HCT116 (cell line): ENCODE measurements at regions not wholly inside any gene's neighbourhood (a gene's known extent, or its start where the extent isn't known, plus 50 kb on each side); places are given as distances from the start of the nearest gene placed in this dataset.

Experiments
- ATAC-seq: fragments of 200-7000 bp; cut with Tn5 transposase; 2 replicates; pipeline ENCODE4 v1.9.1; 2020; ENCODE audit warnings: mild to moderate bottlenecking, moderate library complexity
- BruUV-seq: library from RNA; stranded (reverse); fragments of 400-500 nt; replicated peaks from 2 replicates; lab custom pipeline; 2021; lab: Mats Ljungman, UMichigan
- CTCF ChIA-PET: fragments of 300-600 bp; sonication (Branson Sonifier 250); formaldehyde crosslinking; loops from one replicate; lab custom pipeline; 2021; ENCODE audit warnings: antibody characterized with exemption; lab: Charles Lee
- POLR2A ChIA-PET: fragments of 300-600, 350-600 bp; sonication (Branson Sonifier 250); formaldehyde crosslinking; loops from one replicate; lab custom pipeline; 2021; ENCODE audit warnings: antibody characterized with exemption; lab: Charles Lee
- RAD21 ChIA-PET, 2 experiments: fragments of 300-600 bp; sonication (Branson Sonifier 250); formaldehyde crosslinking; loops; one replicate each; lab custom pipeline; 2023; ENCODE audit warnings: low total read pairs in 2 of 2; ENCODE audit not compliant: uncharacterized antibody in 2 of 2, unreplicated experiment in 2 of 2, low non-redundant PET in 1 of 2; lab: Charles Lee
- DNase-seq: peaks from one replicate; pipeline ENCODE4 v3.0.0-alpha.2; 2010; ENCODE audit warnings: low read depth, low spot score
- H2AFZ ChIP-seq: fragments of 200-600 bp; shearing (Covaris generic), sonication (generic); 2 replicates; pipeline ENCODE4 v1.6.1; 2017; ENCODE audit warnings: low read depth, mixed run types, mixed read lengths, antibody characterized with exemption, low read length; ENCODE audit not compliant: poor library complexity, severe bottlenecking
- H3K27ac ChIP-seq: 2 replicates; pipeline ENCODE4 v1.5.1; 2012; ENCODE audit warnings: low read depth, low read length
- H3K27me3 ChIP-seq: fragments of 200-600 bp; sonication (generic); 2 replicates; pipeline ENCODE4 v1.6.1; 2016; ENCODE audit warnings: mixed run types, low read length, mixed read lengths; ENCODE audit not compliant: insufficient read depth
- H3K36me3 ChIP-seq, 2 experiments: fragments of 200-500 bp in 1 of 2; fragments of 200-600 bp in 1 of 2; sonication (Bioruptor generic) in 1 of 2; sonication (generic) in 1 of 2; 2 replicates each; pipeline versions ENCODE4 v1.5.1 to v1.6.1; 2014 to 2016; ENCODE audit warnings: low read length in 2 of 2, inconsistent platforms in 1 of 2, mixed read lengths in 1 of 2, mixed run types in 1 of 2; ENCODE audit not compliant: insufficient read depth in 2 of 2, control insufficient read depth in 1 of 2
- H3K4me1 ChIP-seq, 2 experiments: fragments of 200-600 bp in 1 of 2; sonication (generic) in 1 of 2; 2 replicates each; pipeline versions ENCODE4 v1.5.1 to v1.6.1; 2012 to 2017; ENCODE audit warnings: low read length in 2 of 2, inconsistent platforms in 1 of 2, mild to moderate bottlenecking in 1 of 2, mixed read lengths in 1 of 2, mixed run types in 1 of 2, moderate library complexity in 1 of 2; ENCODE audit not compliant: insufficient read depth in 2 of 2, control insufficient read depth in 1 of 2
- H3K4me2 ChIP-seq: fragments of 200-600 bp; sonication (generic); 2 replicates; pipeline ENCODE4 v1.6.1; 2017; ENCODE audit warnings: mixed run types, low read length, mixed read lengths
- H3K4me3 ChIP-seq, 2 experiments: fragments of 200-600 bp in 1 of 2; sonication (generic) in 1 of 2; replicated peaks in 1 of 2; 2 replicates each; pipeline ENCODE4 v1.5.1; 2011 to 2016; ENCODE audit warnings: low read length in 2 of 2, control low read depth in 1 of 2, low read depth in 1 of 2, mild to moderate bottlenecking in 1 of 2, mixed read lengths in 1 of 2, mixed run types in 1 of 2
- H3K79me2 ChIP-seq: fragments of 200-600 bp; sonication (generic); 2 replicates; pipeline ENCODE4 v1.6.1; 2017; ENCODE audit warnings: mild to moderate bottlenecking, mixed run types, low read length, moderate library complexity, mixed read lengths; ENCODE audit not compliant: insufficient read depth
- H3K9ac ChIP-seq: fragments of 200-600 bp; sonication (generic); 2 replicates; pipeline ENCODE4 v1.6.1; 2016; ENCODE audit warnings: low read length, mixed read lengths
- H3K9me2 ChIP-seq: fragments of 200-600 bp; sonication (generic), shearing (Covaris generic); 2 replicates; pipeline ENCODE4 v1.6.1; 2017; ENCODE audit warnings: mixed run types, mild to moderate bottlenecking, moderate library complexity; ENCODE audit not compliant: insufficient read depth
- H3K9me3 ChIP-seq, 2 experiments: fragments of 200-500 bp in 1 of 2; fragments of 200-600 bp in 1 of 2; sonication (Bioruptor generic) in 1 of 2; sonication (generic) in 1 of 2; 2 replicates each; pipeline ENCODE4 v1.6.1; 2014 to 2017; ENCODE audit warnings: low read length in 2 of 2, mixed read lengths in 2 of 2, inconsistent platforms in 1 of 2, low read depth in 1 of 2, mild to moderate bottlenecking in 1 of 2, mixed run types in 1 of 2, moderate library complexity in 1 of 2; ENCODE audit not compliant: control insufficient read depth in 1 of 2, insufficient read depth in 1 of 2
- H4K20me1 ChIP-seq: fragments of 200-600 bp; sonication (generic), shearing (Covaris generic); 2 replicates; pipeline ENCODE4 v1.6.1; 2017; ENCODE audit warnings: mixed run types, mild to moderate bottlenecking, moderate library complexity; ENCODE audit not compliant: insufficient read depth
- CBX3 ChIP-seq: IDR thresholded peaks from 2 replicates; pipeline ENCODE4 v1.6.1; 2012; ENCODE audit warnings: low read depth
- CEBPB ChIP-seq: IDR thresholded peaks from 2 replicates; pipeline ENCODE4 v1.6.1; 2012; ENCODE audit warnings: low read depth
- CTCF ChIP-seq, 3 experiments: fragments of 200-600 bp in 1 of 3; sonication (generic) in 1 of 3; IDR thresholded peaks in 2 of 3; conservative IDR thresholded peaks in 1 of 3; 2 replicates each; pipeline ENCODE4 v1.5.1; 2012 to 2017; ENCODE audit warnings: low read depth in 2 of 3, low read length in 2 of 3, antibody characterized with exemption in 1 of 3, borderline replicate concordance in 1 of 3, control low read depth in 1 of 3, mild to moderate bottlenecking in 1 of 3, mixed read lengths in 1 of 3, mixed run types in 1 of 3, moderate library complexity in 1 of 3; ENCODE audit not compliant: insufficient read depth in 1 of 3
- EGR1 ChIP-seq: IDR thresholded peaks from 2 replicates; pipeline ENCODE4 v1.6.1; 2012; ENCODE audit warnings: low read depth
- ELF1 ChIP-seq: IDR thresholded peaks from 2 replicates; pipeline ENCODE4 v1.6.1; 2012; ENCODE audit warnings: low read depth, borderline replicate concordance
- EZH2 ChIP-seq: fragments of 200-600 bp; sonication (generic); IDR thresholded peaks from 2 replicates; pipeline ENCODE4 v1.6.1; 2017; ENCODE audit warnings: antibody characterized with exemption, mixed run types
- EZH2phosphoT487 ChIP-seq: fragments of 200-600 bp; IDR thresholded peaks from 2 replicates; pipeline ENCODE4 v1.6.1; 2018; ENCODE audit warnings: antibody characterized with exemption, borderline replicate concordance
- FOSL1 ChIP-seq: IDR thresholded peaks from 2 replicates; pipeline ENCODE4 v1.6.1; 2012; ENCODE audit warnings: low read depth
- MAX ChIP-seq: IDR thresholded peaks from 2 replicates; pipeline ENCODE4 v1.6.1; 2012
- POLR2A ChIP-seq: IDR thresholded peaks from 2 replicates; pipeline ENCODE4 v1.7.0; 2011; ENCODE audit warnings: borderline replicate concordance; ENCODE audit not compliant: insufficient read depth, insufficient read length; ENCODE audit errors: extremely low read depth
- REST ChIP-seq: IDR thresholded peaks from 2 replicates; pipeline ENCODE4 v1.6.1; 2012; ENCODE audit warnings: low read depth
- SIN3A ChIP-seq: IDR thresholded peaks from 2 replicates; pipeline ENCODE4 v1.6.1; 2012; ENCODE audit warnings: low read depth
- SP1 ChIP-seq: IDR thresholded peaks from 2 replicates; pipeline ENCODE4 v1.6.1; 2012; ENCODE audit warnings: low read depth
- SRF ChIP-seq: IDR thresholded peaks from 2 replicates; pipeline ENCODE4 v1.6.1; 2012; ENCODE audit warnings: low read depth
- YY1 ChIP-seq: IDR thresholded peaks from 2 replicates; pipeline ENCODE4 v1.6.1; 2011; ENCODE audit warnings: low read length, low read depth, moderate library complexity, mild to moderate bottlenecking; ENCODE audit not compliant: insufficient replicate concordance; ENCODE audit errors: extremely low read depth
- ZFX ChIP-seq: fragments of 450-650 bp; IDR thresholded peaks from 2 replicates; pipeline ENCODE4 v1.6.1; 2017
- ZNF274 ChIP-seq: fragments of 200-500 bp; sonication (Bioruptor generic); IDR thresholded peaks from 2 replicates; pipeline ENCODE4 v1.6.1; 2014; ENCODE audit warnings: mild to moderate bottlenecking, low read depth, low read length, inconsistent platforms
- intact Hi-C: fragments of 100-400 bp; cut with micrococcal nuclease; formaldehyde crosslinking; loops from 2 replicates; pipeline ENCODE4 v1.10.0; 2022

- H3K36me3 ChIP-seq: no peaks in the 10 kb centered on the region
- no peaks in the 10 kb centered on the region for H3K79me2 ChIP-seq
- H2AFZ ChIP-seq: no peak overlapping the region
- TF ChIP-seq EGR1: no peak
- TF ChIP-seq FOSL1: no peak
- no peak for TF ChIP-seq ZNF274
- TF ChIP-seq SP1: no peak
- no peak for TF ChIP-seq EZH2phosphoT487
- TF ChIP-seq, all 23 proteins: peak for 0
- no TSS peak for BruUV-seq
- H3K4me1 ChIP-seq: no peaks in the 10 kb centered on the region
- ChIA-PET CTCF (no interaction called here), RAD21 (no interaction called here), POLR2A (no interaction called here)
- no peak overlapping the region for H3K27ac ChIP-seq
- no peaks in the 10 kb centered on the region for H3K27me3 ChIP-seq
- intact Hi-C loops: no loop called here
- ATAC-seq (no peak), DNase-seq (no peak)
- H3K9ac ChIP-seq: no peak overlapping the region
- no peaks in the 10 kb centered on the region for H3K9me2 ChIP-seq
- H3K4me3 ChIP-seq: no peak overlapping the region
- no peaks in the 10 kb centered on the region for H3K9me3 ChIP-seq
- H3K4me2 ChIP-seq: no peak overlapping the region
- no peaks in the 10 kb centered on the region for H4K20me1 ChIP-seq
These were observed 982.3 kb downstream of the DIPK2A start for GRCh38 chr3:144953959-144954358.

GRCh38 chr3:144957398-144958101, 985.9 kb downstream of the DIPK2A start:
- Histone ChIP-seq H2AFZ (no peak overlapping the region), H3K9me2 (no peaks in the 10 kb centered on the region), H3K79me2 (no peaks in the 10 kb centered on the region), H3K4me1 (no peaks in the 10 kb centered on the region), H4K20me1 (no peaks in the 10 kb centered on the region), H3K27me3 (no peaks in the 10 kb centered on the region), H3K36me3 (no peaks in the 10 kb centered on the region), H3K9ac (no peak overlapping the region), H3K9me3 (no peaks in the 10 kb centered on the region), H3K4me3 (no peak overlapping the region), H3K4me2 (no peak overlapping the region), H3K27ac (no peak overlapping the region)
- ChIA-PET POLR2A (no interaction called here), CTCF (interaction anchor here (1.3 kb wide), 1 partner anchor 14 kb away, joined by 3 read pairs; no protein-coding TSS in a partner anchor), RAD21 (no interaction called here)
- no peak for ATAC-seq
- BruUV-seq: no TSS peak
- no peak for DNase-seq
- intact Hi-C loops: no loop called here
- TF ChIP-seq POLR2A (no peak), MAX (no peak), EZH2 (no peak), CBX3 (no peak), ZNF274 (no peak), CTCF (IDR thresholded peaks at IDR 0.05 in 2 of 3, conservative IDR thresholded peaks at IDR 0.05 in 1 of 3; ENCODE audit: borderline replicate concordance in 1 of 3, insufficient read depth in 1 of 3, low read depth in 2 of 3, low read length in 2 of 3) (no peak), ELF1 (no peak), ZFX (no peak), CEBPB (no peak), YY1 (no peak), SRF (no peak), SIN3A (no peak), REST (no peak)
